CD1c-positive myeloid dendritic cell (primary cell): ENCODE measurements at regions not wholly inside any gene's neighbourhood (a gene's known extent, or its start where the extent isn't known, plus 50 kb on each side); places are given as distances from the start of the nearest gene placed in this dataset.
"Not testable (repeated sequence)": the region's sequence is repeated elsewhere in the genome, so short reads cannot be mapped to it uniquely, and the experiment has no call there.

Experiments used
- DNase-seq: peaks from one replicate; pipeline ENCODE4 v3.0.0-alpha.2; 2016; ENCODE audit errors: extremely low spot score

GRCh38 chr10:3936422-3937040 lies 151.5 kb upstream of the KLF6 start:
- no peak for DNase-seq

GRCh38 chr10:3935933-3936359 lies 150.9 kb upstream of the KLF6 start:
- DNase-seq: no peak

- DNase-seq: no peak
Measured at GRCh38 chr10:3935141-3935540, 150.1 kb upstream of the KLF6 start.

GRCh38 chr10:3933733-3934132 lies 148.7 kb upstream of the KLF6 start:
- no peak for DNase-seq

- no peak for DNase-seq
Measured at GRCh38 chr10:3932597-3933375, 147.8 kb upstream of the KLF6 start.

GRCh38 chr10:3931901-3932300 lies 146.9 kb upstream of the KLF6 start:
- no peak for DNase-seq

- DNase-seq: no peak
Measured at GRCh38 chr10:3931224-3931623, 146.2 kb upstream of the KLF6 start.

- no peak for DNase-seq
Measured at GRCh38 chr10:3928569-3928968, 143.6 kb upstream of the KLF6 start.

- no peak for DNase-seq
Measured at GRCh38 chr10:3928078-3928477, 143.1 kb upstream of the KLF6 start.

- DNase-seq: no peak
Measured at GRCh38 chr10:3926675-3927525, 141.9 kb upstream of the KLF6 start.

GRCh38 chr10:3926258-3926657 lies 141.2 kb upstream of the KLF6 start:
- no peak for DNase-seq

GRCh38 chr10:3925184-3925583 lies 140.2 kb upstream of the KLF6 start:
- DNase-seq: no peak

GRCh38 chr10:3924344-3924743 lies 139.3 kb upstream of the KLF6 start:
- no peak for DNase-seq

GRCh38 chr10:3923033-3923432 lies 138.0 kb upstream of the KLF6 start:
- DNase-seq: no peak

GRCh38 chr10:3919709-3920308 lies 134.8 kb upstream of the KLF6 start:
- DNase-seq: no peak

GRCh38 chr10:3917392-3917791 lies 132.4 kb upstream of the KLF6 start:
- not testable (repeated sequence) for DNase-seq

- DNase-seq: no peak
Measured at GRCh38 chr10:3914733-3915132, 129.7 kb upstream of the KLF6 start.

GRCh38 chr10:3911713-3912442 lies 126.9 kb upstream of the KLF6 start:
- DNase-seq: no peak

- DNase-seq: no peak
Measured at GRCh38 chr10:3911241-3911640, 126.2 kb upstream of the KLF6 start.

GRCh38 chr10:3909339-3909738 lies 124.3 kb upstream of the KLF6 start:
- DNase-seq: no peak

- no peak for DNase-seq
Measured at GRCh38 chr10:3908183-3908582, 123.2 kb upstream of the KLF6 start.

GRCh38 chr10:3907514-3907913 lies 122.5 kb upstream of the KLF6 start:
- no peak for DNase-seq
